GM12878 (cell line): ENCODE measurements at regions not wholly inside any gene's neighbourhood (a gene's known extent, or its start where the extent isn't known, plus 50 kb on each side); places are given as distances from the start of the nearest gene placed in this dataset.

Source experiments
- CTCF ChIP-seq, 3 experiments: IDR thresholded peaks in 2 of 3; conservative IDR thresholded peaks in 1 of 3; 2 replicates each; pipeline ENCODE4 v1.5.1; 2011; ENCODE audit warnings: low read depth in 3 of 3, low read length in 3 of 3, mild to moderate bottlenecking in 3 of 3, control low read depth in 2 of 3, moderate library complexity in 2 of 3, inconsistent platforms in 1 of 3, mixed read lengths in 1 of 3; ENCODE audit not compliant: control insufficient read depth in 2 of 3, insufficient read depth in 1 of 3; ENCODE audit errors: extremely low read depth in 1 of 3
- EZH2 ChIP-seq: IDR thresholded peaks from 2 replicates; pipeline ENCODE4 v1.6.1; 2012; ENCODE audit warnings: low read depth, mild to moderate bottlenecking, control low read depth, inconsistent platforms, low read length, borderline replicate concordance; ENCODE audit not compliant: control insufficient read depth
- GABPA ChIP-seq: IDR thresholded peaks from 2 replicates; pipeline ENCODE4 v1.6.1; 2014; ENCODE audit warnings: antibody characterized with exemption, low read depth, mild to moderate bottlenecking, inconsistent platforms
- HDAC2 ChIP-seq: fragments of 200-600 bp; sonication (generic); IDR thresholded peaks from 2 replicates; pipeline ENCODE4 v1.6.1; 2017
- IRF3 ChIP-seq: fragments of 450-650 bp; IDR thresholded peaks from 2 replicates; pipeline ENCODE4 v1.6.1; 2014; ENCODE audit warnings: mild to moderate bottlenecking
- POLR2A ChIP-seq: IDR thresholded peaks from 2 replicates; pipeline ENCODE4 v1.6.1; 2011; ENCODE audit warnings: low read depth, mild to moderate bottlenecking, low read length
- POLR2AphosphoS5 ChIP-seq: IDR thresholded peaks from 2 replicates; pipeline ENCODE4 v1.6.1; 2011; ENCODE audit warnings: mild to moderate bottlenecking, low read length, inconsistent platforms
- SIN3A ChIP-seq: IDR thresholded peaks from 2 replicates; pipeline ENCODE4 v1.6.1; 2012; ENCODE audit warnings: low read depth, low read length, improper control_type of control experiment
- SMC3 ChIP-seq: IDR thresholded peaks from 2 replicates; pipeline ENCODE4 v1.6.1; 2011; ENCODE audit warnings: low read length, improper control_type of control experiment, borderline replicate concordance
- TARDBP ChIP-seq: IDR thresholded peaks from 2 replicates; pipeline ENCODE4 v1.6.1; 2016; ENCODE audit warnings: borderline replicate concordance
- TCF12 ChIP-seq: IDR thresholded peaks from 2 replicates; pipeline ENCODE4 v1.6.1; 2011; ENCODE audit warnings: low read depth, mild to moderate bottlenecking, low read length
- TF ChIP-seq, protein P1 (sequence below): IDR thresholded peaks from 2 replicates; pipeline ENCODE4 v1.6.1; 2012; ENCODE audit warnings: low read depth, low read length, improper control_type of control experiment
- TF ChIP-seq, protein P2 (sequence below): IDR thresholded peaks from 2 replicates; pipeline ENCODE4 v1.6.1; 2011; ENCODE audit warnings: borderline replicate concordance, low read depth, mild to moderate bottlenecking, moderate library complexity, mixed read lengths, low read length; ENCODE audit not compliant: insufficient read depth; ENCODE audit errors: extremely low read length

DNA sequence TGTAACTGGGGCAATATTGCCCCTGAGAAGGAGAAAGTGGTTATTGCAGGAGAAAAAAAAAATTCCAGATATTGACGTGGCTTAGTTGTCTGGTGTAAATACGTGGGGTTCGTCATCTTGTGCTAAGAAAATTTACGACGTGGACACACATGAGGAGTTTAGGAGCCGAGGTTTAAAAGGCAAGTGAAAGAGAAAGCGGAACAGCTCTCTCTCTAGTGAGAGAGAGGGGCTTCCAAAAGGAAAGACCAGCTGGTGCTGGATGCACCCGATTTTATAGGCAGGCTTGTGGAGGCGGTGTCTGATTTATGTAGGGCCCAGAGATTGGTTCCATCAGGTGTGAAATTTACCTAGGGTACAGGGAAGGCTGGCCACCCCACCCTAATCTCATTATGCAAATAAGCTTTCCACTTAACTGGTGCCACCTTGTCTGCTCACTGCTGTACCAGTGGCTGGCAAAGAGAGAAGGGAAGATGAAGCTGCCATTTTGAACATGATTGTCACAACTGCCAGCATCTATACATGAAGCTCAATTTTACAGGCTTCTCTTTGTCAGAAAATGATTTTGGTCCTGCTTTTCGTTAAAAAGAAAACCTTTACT is 845.1 kb downstream of the DACH1 start:
- TF ChIP-seq HDAC2 (no peak), GABPA (no peak), IRF3 (no peak), EZH2 (no peak), POLR2A (no peak), SMC3 (no peak), CTCF (IDR thresholded peaks at IDR 0.05 in 2 of 3, conservative IDR thresholded peaks at IDR 0.05 in 1 of 3; ENCODE audit: control insufficient read depth in 2 of 3, extremely low read depth in 1 of 3, insufficient read depth in 1 of 3, low read depth in 3 of 3, low read length in 3 of 3) (no peak), SIN3A (no peak), POLR2AphosphoS5 (no peak), TARDBP (no peak), TCF12 (no peak)
- TF ChIP-seq, protein P1, sequence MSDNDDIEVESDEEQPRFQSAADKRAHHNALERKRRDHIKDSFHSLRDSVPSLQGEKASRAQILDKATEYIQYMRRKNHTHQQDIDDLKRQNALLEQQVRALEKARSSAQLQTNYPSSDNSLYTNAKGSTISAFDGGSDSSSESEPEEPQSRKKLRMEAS, result no peak
- TF ChIP-seq, protein P2, sequence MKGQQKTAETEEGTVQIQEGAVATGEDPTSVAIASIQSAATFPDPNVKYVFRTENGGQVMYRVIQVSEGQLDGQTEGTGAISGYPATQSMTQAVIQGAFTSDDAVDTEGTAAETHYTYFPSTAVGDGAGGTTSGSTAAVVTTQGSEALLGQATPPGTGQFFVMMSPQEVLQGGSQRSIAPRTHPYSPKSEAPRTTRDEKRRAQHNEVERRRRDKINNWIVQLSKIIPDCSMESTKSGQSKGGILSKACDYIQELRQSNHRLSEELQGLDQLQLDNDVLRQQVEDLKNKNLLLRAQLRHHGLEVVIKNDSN, result no peak
